ENCODE measurements at regions not wholly inside any gene's neighbourhood (a gene's known extent, or its start where the extent isn't known, plus 50 kb on each side); places are given as distances from the start of the nearest gene placed in this dataset.

DNA sequence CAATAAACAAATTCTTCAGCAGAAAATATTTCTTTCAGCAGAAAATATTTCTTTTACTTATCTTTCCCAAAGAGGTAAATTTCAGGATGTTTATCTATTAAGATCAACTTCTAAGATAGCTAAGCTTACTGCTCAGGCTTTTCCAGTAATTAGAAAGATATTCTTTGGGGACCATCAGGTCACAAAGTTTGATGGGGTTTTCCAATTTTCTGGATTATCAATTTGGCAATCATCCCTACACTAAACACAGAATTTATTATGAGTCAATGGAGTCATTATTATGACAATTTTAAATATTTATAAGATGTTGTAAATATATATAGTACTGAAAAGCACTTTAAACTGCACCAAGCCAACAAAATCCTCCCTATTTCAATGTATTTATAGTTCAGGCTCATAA lies 137.6 kb downstream of the AKAP11 start:
- no peak for TF ChIP-seq EZH2phosphoT487 (IDR thresholded peaks at IDR 0.05; ENCODE audit: borderline replicate concordance, low read length)
- no peak for TF ChIP-seq CTCF (conservative IDR thresholded peaks at IDR 0.05; ENCODE audit: low read depth, low read length)
